ENCODE measurements at regions not wholly inside any gene's neighbourhood (a gene's known extent, or its start where the extent isn't known, plus 50 kb on each side); places are given as distances from the start of the nearest gene placed in this dataset.

DNA sequence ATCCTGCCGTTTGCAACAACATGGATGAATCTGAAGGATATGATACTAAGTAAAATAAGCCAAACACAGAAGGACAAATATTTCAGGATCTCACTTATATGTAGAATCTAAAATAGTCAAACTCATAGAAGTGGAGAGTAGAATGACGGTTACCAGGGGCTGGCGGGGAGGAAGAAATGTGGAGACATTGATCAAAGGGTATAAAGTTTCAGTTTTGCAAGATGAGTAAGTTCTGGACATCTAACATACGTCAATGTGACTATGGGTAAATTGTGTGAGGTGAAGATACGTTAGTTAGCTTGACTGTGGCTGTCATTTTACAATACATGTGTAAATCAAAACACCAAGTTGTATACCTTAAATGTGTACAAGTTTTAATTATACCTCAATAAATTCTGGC lies 200.3 kb downstream of the SNX18 start:
- DNase-seq (ENCODE audit: low read depth): no peak

DNA sequence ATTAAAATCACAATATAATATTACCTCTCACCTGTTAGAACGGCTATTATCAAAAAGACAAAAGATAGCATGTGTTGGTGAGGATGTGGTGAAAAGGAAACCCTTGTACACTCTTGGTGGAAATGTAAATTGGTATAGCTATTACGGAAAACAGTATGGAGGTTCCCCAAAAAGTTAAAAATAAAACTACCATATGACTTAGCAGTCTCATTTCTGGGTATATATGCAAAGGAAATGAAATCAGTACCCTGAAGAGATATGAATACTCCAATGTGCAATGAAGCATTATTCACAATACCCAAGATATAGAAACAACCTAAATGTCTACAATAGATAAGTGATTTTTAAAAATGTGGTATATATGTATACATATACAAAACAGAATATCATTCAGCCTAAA lies 199.9 kb downstream of the SNX18 start:
- no peak for DNase-seq (ENCODE audit: low read depth)

DNA sequence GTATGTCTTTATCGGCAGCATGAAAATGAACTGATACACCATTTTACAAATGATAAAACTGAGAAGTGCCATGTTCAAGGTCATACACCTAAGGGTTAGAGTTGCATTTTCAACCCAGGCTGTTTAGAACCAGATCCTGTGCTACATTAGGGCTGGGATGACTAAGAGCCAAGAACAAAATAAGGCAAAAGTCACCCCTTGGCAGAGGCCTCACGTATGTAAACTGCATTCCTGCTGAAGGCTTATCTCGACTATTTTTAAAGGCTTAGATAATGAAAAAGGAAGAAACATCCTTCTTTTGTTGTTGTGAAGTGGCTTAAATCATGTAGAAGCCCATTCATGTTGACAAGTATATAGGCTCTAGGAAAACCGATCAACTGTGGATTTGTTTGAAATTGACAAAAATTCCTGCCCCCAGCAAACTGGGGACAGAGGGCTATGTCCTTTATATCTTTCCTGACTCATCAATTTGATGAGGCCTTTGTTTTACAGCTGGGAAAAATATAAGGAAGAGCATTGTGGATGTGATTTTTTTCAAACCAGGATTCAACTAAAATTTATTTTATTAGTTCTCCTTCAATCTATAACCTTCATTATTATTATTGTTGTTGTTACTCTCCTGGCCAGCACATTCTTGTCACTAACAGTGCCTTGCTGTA lies 196.5 kb downstream of the SNX18 start:
- no peak for DNase-seq (ENCODE audit: low read depth)

DNA sequence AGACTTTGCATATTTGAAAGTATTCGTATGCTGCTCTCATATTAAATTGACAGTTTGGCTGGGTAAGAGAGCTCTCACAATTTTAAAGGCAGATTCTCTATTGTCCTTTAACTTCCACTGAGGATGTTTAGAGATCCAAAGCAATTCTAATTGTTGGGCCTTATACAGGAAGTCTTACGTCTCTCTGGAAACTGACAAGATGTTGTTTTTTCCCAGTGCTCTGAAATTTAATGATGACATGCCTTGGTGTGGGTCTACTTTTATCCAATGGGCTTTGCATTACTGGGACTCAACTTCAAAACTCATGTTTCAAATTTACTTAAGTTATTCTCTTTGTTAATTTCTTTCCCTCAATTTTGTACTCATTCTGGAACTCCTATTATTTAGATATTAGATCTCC lies 191.5 kb downstream of the SNX18 start:
- no peak for DNase-seq (ENCODE audit: low read depth)

DNA sequence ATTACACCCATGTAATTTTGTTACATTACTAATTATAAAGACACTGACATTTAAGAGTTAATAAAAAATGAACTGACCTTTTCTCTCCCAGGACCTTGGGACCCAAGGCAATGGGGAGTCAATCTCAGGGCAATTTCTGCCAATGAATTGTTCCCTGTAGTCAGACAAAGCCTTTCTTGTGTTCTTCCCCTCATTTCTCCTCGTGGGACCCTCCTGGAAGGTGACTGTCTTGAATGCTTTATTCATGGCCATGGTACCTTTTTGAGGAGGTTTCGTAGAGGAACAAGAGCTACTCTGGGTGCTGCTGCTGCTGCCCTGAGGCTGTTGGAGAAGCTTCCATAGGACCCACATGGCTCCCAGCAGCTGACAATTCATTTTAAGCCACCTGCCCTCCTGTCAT lies 190.3 kb downstream of the SNX18 start:
- no peak for DNase-seq (ENCODE audit: low read depth)

GRCh38 chr5:54705994-54706653 lies 188.6 kb downstream of the SNX18 start:
- DNase-seq (ENCODE audit: low read depth): no peak

GRCh38 chr5:54704825-54705224 lies 187.3 kb downstream of the SNX18 start:
- DNase-seq (ENCODE audit: low read depth): no peak

GRCh38 chr5:54704333-54704732 lies 186.8 kb downstream of the SNX18 start:
- DNase-seq (ENCODE audit: low read depth): no peak

GRCh38 chr5:54703565-54704255 lies 186.2 kb downstream of the SNX18 start:
- DNase-seq (ENCODE audit: low read depth): no peak

DNA sequence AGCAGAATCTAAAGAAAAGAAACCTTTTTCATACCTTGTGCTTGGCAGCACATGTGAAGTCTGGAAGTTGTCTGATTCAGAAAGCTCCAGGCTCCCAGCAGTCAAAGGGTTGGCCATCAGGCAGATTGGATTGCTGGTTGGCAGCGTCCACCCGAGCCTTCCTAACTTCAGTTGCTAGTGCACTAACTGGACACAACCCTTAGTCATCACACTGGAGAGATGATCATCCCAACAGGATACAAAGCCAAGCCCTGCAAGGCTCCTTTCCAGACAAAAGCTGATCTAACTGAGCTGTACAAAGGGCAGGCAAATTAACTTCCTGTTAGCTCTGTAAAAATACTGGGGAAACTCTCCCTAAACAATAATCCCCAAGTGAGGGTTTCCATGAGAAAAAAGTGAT lies 185.6 kb downstream of the SNX18 start:
- peak; percentile 92 for DNase-seq (ENCODE audit: low read depth)

DNA sequence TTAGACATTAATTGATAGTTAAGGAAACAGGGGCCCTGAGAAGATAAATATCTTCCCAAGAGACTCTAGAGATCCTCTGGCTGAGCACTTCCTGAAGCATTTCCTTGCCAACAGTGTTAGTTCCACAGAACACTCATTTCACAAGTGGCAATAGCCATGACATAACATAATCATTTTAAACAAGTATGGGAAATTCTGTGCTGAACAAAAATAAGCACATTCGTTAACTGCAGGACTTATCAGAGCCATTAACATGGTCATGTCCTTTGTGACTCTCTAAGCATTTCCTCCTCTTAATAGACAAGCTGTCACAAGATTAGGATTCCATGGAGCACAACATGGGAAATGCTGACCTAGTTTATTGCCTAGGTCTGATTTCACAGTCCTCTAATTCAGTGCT lies 184.9 kb downstream of the SNX18 start:
- no peak for DNase-seq (ENCODE audit: low read depth)

- DNase-seq (ENCODE audit: low read depth): peak; percentile 93
Measured at GRCh38 chr5:54700986-54701578, 183.5 kb downstream of the SNX18 start.

DNA sequence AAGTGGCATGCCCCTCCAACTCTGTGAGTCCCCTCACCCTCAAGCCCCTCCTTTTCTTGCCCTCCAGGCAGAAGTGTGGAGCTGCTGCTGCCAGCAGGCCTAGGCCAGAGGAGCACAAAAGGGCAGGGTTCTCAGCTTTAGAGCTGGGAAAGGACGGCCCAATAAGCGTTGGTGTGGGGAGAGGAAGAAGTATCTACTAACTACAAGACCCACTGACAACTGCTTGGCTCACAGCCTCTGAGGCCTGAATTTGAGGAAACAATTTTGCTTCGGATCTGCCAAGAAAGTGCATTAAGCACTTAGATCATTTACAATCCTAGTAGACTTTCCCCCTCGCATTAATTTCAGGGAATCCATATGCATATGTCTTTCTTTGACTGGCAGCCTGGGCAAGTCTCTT lies 179.4 kb downstream of the SNX18 start:
- no peak for DNase-seq (ENCODE audit: low read depth)

DNA sequence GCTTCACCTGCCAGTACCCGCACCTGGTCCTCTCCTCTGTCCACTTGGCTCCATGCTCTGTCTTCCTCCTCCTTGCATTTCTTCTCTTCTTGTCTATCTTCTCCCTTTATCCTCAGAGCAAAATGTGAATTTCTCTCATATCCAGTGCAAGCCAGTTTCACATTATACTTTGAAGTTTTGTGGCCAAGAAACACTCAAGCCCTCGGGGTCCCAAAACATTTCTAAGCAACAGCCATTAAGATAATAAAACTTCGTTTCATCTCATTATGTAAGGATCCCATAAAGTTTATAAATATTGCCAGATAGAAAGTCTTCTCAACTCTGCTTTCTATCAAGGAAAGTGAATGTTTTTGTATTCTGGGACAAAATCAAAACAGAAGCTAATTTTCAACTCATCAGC lies 178.8 kb downstream of the SNX18 start:
- DNase-seq (ENCODE audit: low read depth): no peak

DNA sequence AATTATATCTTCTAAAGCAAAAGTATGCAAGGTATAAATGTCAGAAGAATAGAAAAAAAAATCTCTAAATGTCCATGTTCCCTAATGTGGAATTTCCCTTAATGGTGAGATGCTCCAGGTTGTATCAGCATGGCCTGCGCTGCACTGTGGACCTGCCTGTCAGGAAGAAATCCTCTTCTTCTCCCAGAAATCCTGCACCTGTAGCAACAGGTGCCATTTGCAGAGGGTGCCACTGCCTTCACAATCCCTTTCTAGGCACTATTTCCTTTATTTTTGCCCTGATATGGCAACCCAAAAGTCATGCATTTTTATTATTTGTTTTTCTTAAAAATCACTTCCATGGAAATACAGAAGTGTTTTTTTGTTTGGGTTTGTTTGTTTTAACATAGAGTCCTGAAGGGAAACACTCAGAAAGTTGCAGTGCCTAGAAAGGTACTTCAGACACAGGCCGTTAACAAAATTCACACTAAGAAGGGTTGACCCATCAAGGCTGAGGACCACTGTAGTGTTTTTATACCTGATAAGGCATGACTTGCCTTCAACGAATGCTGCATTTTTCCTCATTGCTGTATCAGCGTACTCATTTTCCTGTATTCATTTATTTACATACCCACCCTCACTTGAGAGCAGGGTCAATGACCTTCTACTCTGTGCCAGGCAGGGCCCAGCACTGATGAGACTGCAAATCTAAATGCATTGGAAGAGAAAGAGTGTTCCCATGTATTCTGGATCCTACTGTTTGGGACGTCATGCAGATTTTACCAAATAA lies 177.8 kb downstream of the SNX18 start:
- no peak for DNase-seq (ENCODE audit: low read depth)

GRCh38 chr5:54693936-54694657 lies 176.5 kb downstream of the SNX18 start:
- no peak for DNase-seq (ENCODE audit: low read depth)

GRCh38 chr5:54692631-54693030 lies 175.1 kb downstream of the SNX18 start:
- DNase-seq (ENCODE audit: low read depth): no peak

- DNase-seq (ENCODE audit: low read depth): no peak
Measured at GRCh38 chr5:54691656-54692055, 174.1 kb downstream of the SNX18 start.

DNA sequence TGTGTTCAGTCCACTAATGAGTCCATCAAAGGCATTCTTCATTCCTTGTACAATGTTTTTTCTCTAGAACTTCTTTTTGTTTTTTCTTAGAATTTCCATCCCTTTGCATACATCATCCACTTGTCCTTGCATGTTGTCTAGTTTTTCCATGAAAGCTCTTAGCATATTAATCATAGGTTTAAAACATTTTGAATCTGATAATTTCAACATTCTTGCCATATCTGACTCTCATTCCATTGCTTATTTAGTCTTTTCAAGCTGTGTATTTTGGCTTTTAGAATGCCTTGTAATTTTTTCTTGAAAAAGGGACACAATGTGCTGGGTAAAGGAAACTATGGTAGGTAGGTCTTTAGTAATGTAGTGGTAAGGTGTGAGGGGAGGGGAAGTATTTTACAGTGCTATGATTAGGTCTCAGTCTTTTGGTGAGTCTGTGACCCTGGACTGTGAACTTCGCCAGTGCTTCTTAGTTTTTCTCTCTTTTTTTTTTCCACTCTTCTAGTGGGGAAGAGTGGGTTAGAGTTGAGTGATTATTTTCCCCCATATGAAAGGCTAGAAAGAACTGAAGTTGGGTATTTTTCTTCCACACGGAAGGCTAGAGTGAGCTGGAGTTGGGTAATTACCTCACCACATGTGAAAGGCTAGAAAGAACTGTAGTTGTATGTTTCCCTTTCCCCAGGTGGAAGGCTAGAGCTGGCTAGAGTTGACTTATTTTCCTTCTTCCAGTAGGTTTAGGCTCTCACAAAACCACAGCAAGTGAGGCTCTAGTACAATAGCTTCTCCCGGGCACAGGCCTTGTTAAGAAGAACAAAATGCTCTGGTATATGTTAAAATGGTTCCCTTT lies 172.1 kb downstream of the SNX18 start:
- no peak for DNase-seq (ENCODE audit: low read depth)

DNA sequence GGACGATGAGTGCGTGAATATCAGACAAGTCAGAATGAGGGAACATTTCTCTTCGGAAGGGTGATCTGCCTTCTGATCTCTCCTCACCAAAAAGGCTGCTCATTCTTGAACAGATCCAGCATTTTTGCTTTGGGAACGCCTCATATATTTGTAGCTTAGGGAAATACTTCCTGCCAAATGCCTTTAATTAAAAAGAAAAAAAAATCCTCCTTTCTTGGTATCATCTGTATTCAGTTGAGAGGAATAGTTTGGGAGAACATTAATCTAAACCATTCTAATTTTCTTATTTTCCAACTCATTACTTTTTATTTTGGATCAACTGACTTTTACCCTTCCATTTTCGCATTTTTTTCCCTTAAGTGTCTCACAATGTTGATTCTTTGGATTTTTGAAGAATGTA lies 163.4 kb downstream of the SNX18 start:
- DNase-seq (ENCODE audit: low read depth): no peak

DNA sequence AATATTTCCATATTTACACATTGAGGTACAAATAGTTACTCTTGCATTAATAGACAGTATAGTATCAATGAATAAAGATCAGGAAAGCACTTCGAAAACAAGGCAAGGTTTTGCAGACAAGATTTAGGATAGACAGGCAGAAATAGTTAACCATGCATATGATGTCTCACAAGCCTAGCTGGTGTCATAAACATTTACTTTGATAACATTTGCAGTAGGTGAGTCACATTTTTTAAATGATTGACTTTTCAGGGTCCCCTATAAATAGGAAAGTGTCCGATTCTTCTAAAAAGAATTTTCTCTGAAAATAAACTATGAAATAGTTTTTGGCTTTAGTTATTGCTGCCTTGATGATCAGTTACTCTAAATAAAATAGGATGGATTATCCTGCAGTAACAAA lies 162.1 kb downstream of the SNX18 start:
- no peak for DNase-seq (ENCODE audit: low read depth)
